ENCODE measurements at regions not wholly inside any gene's neighbourhood (a gene's known extent, or its start where the extent isn't known, plus 50 kb on each side); places are given as distances from the start of the nearest gene placed in this dataset.

DNA sequence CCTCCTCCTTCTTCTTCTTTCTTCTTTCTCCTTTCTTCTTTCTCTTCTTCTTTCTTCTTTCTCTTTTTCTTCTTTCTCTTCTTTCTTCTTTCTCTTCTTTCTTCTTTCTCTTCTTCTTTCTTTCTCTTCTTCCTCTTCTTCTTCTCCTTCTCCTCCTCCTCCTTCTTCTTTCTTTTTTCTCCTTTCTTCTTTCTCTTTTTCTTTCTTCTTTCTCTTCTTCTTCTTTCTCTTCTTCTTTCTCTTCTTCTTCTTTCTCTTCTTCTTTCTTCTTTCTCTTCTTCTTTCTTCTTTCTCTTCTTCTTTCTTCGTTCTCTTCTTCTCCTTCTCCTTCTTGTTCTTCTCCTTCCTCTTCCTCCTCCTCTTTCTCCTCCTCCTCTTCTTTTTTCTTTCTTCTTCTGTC is 1230.7 kb upstream of the USP15 start:
- H3K36me3 ChIP-seq (ENCODE audit: insufficient read depth, low read depth, low read length): no peaks in the 10 kb centered on the region; the same call in 1 of the 2 replicates
- H3K9ac ChIP-seq (ENCODE audit: low read depth, low read length): no peak overlapping the region
- no peak overlapping the region for H3K4me3 ChIP-seq (ENCODE audit: low read length)
- H3K27me3 ChIP-seq (ENCODE audit: insufficient read depth, low read length): no peaks in the 10 kb centered on the region
- H3K4me1 ChIP-seq (ENCODE audit: insufficient read depth, low read length): no peaks in the 10 kb centered on the region
- H3K9me3 ChIP-seq (ENCODE audit: insufficient read depth, low read depth, low read length): peaks cover 18% of the 10 kb centered on the region
- H3K27ac ChIP-seq (ENCODE audit: low read length): no peak overlapping the region

DNA sequence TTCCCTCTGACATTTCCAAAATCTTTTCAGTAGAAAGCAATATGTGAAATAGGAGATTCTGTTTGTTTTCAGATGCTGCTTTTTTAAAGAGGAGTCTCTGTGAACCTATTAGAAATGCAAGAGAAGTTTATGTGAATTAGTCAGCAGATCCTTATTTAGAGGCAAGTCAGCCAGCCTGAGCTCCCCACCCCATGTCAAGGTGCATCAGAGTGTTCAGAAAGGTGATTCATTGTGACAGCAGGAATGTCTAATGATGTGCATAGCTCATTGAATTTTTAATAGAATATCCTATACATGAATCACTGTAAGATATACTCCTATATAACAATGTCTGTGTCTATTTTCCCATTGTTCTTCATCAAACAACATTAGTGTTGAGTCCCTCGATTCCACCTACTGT is 1222.4 kb upstream of the USP15 start:
- Histone ChIP-seq H3K4me3 (ENCODE audit: low read length) (no peak overlapping the region), H3K27ac (ENCODE audit: low read length) (no peak overlapping the region), H3K9me3 (ENCODE audit: insufficient read depth, low read depth, low read length) (no peaks in the 10 kb centered on the region), H3K9ac (ENCODE audit: low read depth, low read length) (no peak overlapping the region), H3K36me3 (ENCODE audit: insufficient read depth, low read depth, low read length) (no peaks in the 10 kb centered on the region), H3K27me3 (ENCODE audit: insufficient read depth, low read length) (no peaks in the 10 kb centered on the region), H3K4me1 (ENCODE audit: insufficient read depth, low read length) (no peaks in the 10 kb centered on the region)

DNA sequence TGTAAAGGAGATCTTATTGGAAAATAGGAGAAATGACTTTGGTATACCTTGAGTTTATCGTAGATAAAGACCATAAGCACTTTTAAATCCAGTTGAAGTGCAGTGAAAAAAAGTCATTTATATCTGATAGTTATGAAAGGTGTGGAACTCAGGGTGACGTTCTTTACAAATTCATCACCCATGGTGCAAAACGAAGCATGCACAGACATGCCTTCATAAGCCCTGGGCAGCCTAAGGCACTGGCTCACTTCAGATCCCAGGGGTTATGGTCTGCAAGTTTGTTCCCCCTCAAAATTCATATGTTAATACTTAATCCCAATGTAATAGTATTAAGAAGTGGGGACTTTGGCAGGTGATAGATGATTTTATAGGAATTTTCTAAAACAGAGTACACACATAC is 1216.4 kb upstream of the USP15 start:
- Histone ChIP-seq H3K4me1 (ENCODE audit: insufficient read depth, low read length) (no peaks in the 10 kb centered on the region), H3K36me3 (ENCODE audit: insufficient read depth, low read depth, low read length) (no peaks in the 10 kb centered on the region), H3K4me3 (ENCODE audit: low read length) (no peak overlapping the region), H3K9ac (ENCODE audit: low read depth, low read length) (no peak overlapping the region), H3K9me3 (ENCODE audit: insufficient read depth, low read depth, low read length) (no peaks in the 10 kb centered on the region), H3K27ac (ENCODE audit: low read length) (no peak overlapping the region), H3K27me3 (ENCODE audit: insufficient read depth, low read length) (no peaks in the 10 kb centered on the region)

GRCh38 chr12:61044766-61045165 is 1215.4 kb upstream of the USP15 start:
- no peaks in the 10 kb centered on the region for H3K4me1 ChIP-seq (ENCODE audit: insufficient read depth, low read length)
- no peak overlapping the region for H3K9ac ChIP-seq (ENCODE audit: low read depth, low read length)
- no peaks in the 10 kb centered on the region for H3K27me3 ChIP-seq (ENCODE audit: insufficient read depth, low read length)
- H3K27ac ChIP-seq (ENCODE audit: low read length): no peak overlapping the region
- no peaks in the 10 kb centered on the region for H3K36me3 ChIP-seq (ENCODE audit: insufficient read depth, low read depth, low read length)
- H3K4me3 ChIP-seq (ENCODE audit: low read length): no peak overlapping the region
- H3K9me3 ChIP-seq (ENCODE audit: insufficient read depth, low read depth, low read length): no peaks in the 10 kb centered on the region

DNA sequence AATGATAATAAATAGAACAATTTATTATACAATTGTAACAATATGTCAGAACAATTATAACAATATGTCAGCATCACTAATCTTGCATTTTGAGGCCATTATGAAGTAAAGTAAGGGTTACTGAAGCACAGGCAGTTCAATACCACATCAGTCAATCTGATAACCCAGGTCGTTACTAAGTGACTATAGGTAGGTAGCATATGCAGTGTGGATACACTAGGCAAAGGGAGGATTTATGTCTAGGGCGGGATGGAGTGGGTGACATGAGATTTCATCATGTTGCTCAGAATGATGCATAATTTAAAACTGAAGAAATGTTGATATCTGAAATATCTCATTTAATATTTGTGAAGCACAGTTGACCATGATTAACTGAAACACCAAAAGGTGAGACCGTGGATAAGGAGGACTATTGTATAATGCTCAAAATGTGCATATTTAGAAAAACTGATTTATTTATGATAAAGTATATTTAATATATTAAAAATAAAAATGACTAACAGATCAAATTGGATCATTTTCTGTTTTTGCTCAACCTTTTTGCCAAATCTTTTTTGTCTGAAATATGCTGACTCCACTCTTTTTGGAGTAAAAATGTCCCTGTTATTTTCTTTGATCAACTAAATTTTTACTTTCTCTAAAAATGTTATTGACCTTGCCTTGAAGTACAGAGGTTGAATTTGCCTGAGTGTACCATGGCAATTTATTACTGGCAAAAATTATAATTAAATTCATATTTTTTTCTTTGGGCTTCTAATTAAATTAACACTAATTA is 1189.4 kb upstream of the USP15 start:
- H3K4me3 ChIP-seq (ENCODE audit: low read length): no peak overlapping the region
- no peak overlapping the region for H3K27ac ChIP-seq (ENCODE audit: low read length)
- H3K4me1 ChIP-seq (ENCODE audit: insufficient read depth, low read length): no peaks in the 10 kb centered on the region
- no peaks in the 10 kb centered on the region; the same call in 1 of the 2 replicates for H3K9me3 ChIP-seq (ENCODE audit: insufficient read depth, low read depth, low read length)
- no peak overlapping the region for H3K9ac ChIP-seq (ENCODE audit: low read depth, low read length)
- H3K27me3 ChIP-seq (ENCODE audit: insufficient read depth, low read length): no peaks in the 10 kb centered on the region
- H3K36me3 ChIP-seq (ENCODE audit: insufficient read depth, low read depth, low read length): no peaks in the 10 kb centered on the region

DNA sequence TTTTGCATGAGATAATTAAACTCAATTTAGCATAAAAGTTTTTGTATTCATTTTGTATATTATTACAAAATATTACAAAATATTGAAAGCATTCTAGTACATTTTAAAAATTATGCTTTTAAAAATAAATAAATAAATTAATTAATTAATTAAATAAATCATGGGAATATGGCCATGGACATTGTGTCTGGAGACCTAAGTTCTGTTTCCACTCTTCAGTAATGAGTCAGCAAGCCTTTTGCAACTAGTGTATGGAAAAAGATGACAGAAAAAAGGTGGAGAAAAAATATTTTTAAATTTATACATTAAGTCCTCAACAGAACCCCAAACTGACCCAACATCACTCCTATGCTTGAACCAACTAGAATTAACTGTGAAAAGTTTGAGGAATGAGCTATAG is 1187.5 kb upstream of the USP15 start:
- Histone ChIP-seq H3K9me3 (ENCODE audit: insufficient read depth, low read depth, low read length) (no peaks in the 10 kb centered on the region; the same call in 1 of the 2 replicates), H3K9ac (ENCODE audit: low read depth, low read length) (no peak overlapping the region), H3K36me3 (ENCODE audit: insufficient read depth, low read depth, low read length) (no peaks in the 10 kb centered on the region), H3K27me3 (ENCODE audit: insufficient read depth, low read length) (no peaks in the 10 kb centered on the region), H3K4me3 (ENCODE audit: low read length) (no peak overlapping the region), H3K27ac (ENCODE audit: low read length) (no peak overlapping the region), H3K4me1 (ENCODE audit: insufficient read depth, low read length) (no peaks in the 10 kb centered on the region)

- H3K4me1 ChIP-seq (ENCODE audit: insufficient read depth, low read length): no peaks in the 10 kb centered on the region
- H3K4me3 ChIP-seq (ENCODE audit: low read length): no peak overlapping the region
- H3K9me3 ChIP-seq (ENCODE audit: insufficient read depth, low read depth, low read length): no peaks in the 10 kb centered on the region
- H3K27ac ChIP-seq (ENCODE audit: low read length): no peak overlapping the region
- no peak overlapping the region for H3K9ac ChIP-seq (ENCODE audit: low read depth, low read length)
- H3K27me3 ChIP-seq (ENCODE audit: insufficient read depth, low read length): no peaks in the 10 kb centered on the region
- H3K36me3 ChIP-seq (ENCODE audit: insufficient read depth, low read depth, low read length): no peaks in the 10 kb centered on the region
These were observed 1165.1 kb upstream of the USP15 start for GRCh38 chr12:61095111-61095510.

DNA sequence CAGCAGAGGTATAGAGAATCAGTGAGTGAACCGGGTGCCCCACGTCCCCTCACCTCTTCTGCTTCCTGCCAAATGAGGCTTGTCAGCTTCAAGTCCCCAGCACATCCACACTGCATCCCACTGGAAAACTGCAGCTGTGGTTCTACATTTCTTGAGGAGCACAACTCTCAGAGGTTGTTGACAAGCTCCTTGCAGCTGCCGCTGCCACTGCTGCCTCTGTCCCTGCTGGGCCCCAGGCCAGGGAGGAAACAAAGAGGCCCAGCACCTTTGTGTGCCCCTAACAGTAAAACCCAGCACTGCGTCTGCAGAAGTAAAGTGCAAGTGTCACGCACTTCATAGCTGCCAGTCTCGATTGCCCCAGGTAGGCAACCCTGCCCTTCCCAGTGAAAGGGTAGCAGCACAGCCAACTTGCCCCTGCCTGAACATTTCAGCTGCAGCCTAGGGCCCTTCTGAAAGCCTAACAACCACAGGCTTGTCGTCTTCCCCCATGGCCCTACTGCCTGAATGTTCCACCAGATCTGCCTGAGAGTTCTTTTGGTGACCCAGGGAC is 1162.1 kb upstream of the USP15 start:
- Histone ChIP-seq H3K4me3 (ENCODE audit: low read length) (no peak overlapping the region), H3K36me3 (ENCODE audit: insufficient read depth, low read depth, low read length) (no peaks in the 10 kb centered on the region), H3K27me3 (ENCODE audit: insufficient read depth, low read length) (no peaks in the 10 kb centered on the region), H3K4me1 (ENCODE audit: insufficient read depth, low read length) (no peaks in the 10 kb centered on the region), H3K9me3 (ENCODE audit: insufficient read depth, low read depth, low read length) (no peaks in the 10 kb centered on the region), H3K9ac (ENCODE audit: low read depth, low read length) (no peak overlapping the region), H3K27ac (ENCODE audit: low read length) (no peak overlapping the region)

- Histone ChIP-seq H3K4me1 (ENCODE audit: insufficient read depth, low read length) (no peaks in the 10 kb centered on the region), H3K27ac (ENCODE audit: low read length) (no peak overlapping the region), H3K36me3 (ENCODE audit: insufficient read depth, low read depth, low read length) (no peaks in the 10 kb centered on the region), H3K4me3 (ENCODE audit: low read length) (no peak overlapping the region), H3K27me3 (ENCODE audit: insufficient read depth, low read length) (no peaks in the 10 kb centered on the region), H3K9ac (ENCODE audit: low read depth, low read length) (no peak overlapping the region), H3K9me3 (ENCODE audit: insufficient read depth, low read depth, low read length) (no peaks in the 10 kb centered on the region)
These were observed 1153.1 kb upstream of the USP15 start for GRCh38 chr12:61107118-61107517.

- H3K9me3 ChIP-seq (ENCODE audit: insufficient read depth, low read depth, low read length): no peaks in the 10 kb centered on the region
These were observed 1149.0 kb upstream of the USP15 start for GRCh38 chr12:61111218-61111617.

GRCh38 chr12:61137677-61138414 is 1122.4 kb upstream of the USP15 start:
- H3K27me3 ChIP-seq (ENCODE audit: insufficient read depth, low read length): no peaks in the 10 kb centered on the region
- H3K27ac ChIP-seq (ENCODE audit: low read length): no peak overlapping the region
- H3K4me1 ChIP-seq (ENCODE audit: insufficient read depth, low read length): no peaks in the 10 kb centered on the region
- no peaks in the 10 kb centered on the region for H3K36me3 ChIP-seq (ENCODE audit: insufficient read depth, low read depth, low read length)
- H3K9me3 ChIP-seq (ENCODE audit: insufficient read depth, low read depth, low read length): no peaks in the 10 kb centered on the region
- no peak overlapping the region for H3K4me3 ChIP-seq (ENCODE audit: low read length)
- H3K9ac ChIP-seq (ENCODE audit: low read depth, low read length): no peak overlapping the region

More at GRCh38 chr12:61111218-61111617, 1149.0 kb upstream of the USP15 start:
- H3K27ac ChIP-seq (ENCODE audit: low read length): no peak overlapping the region
- H3K4me3 ChIP-seq (ENCODE audit: low read length): no peak overlapping the region
- H3K9ac ChIP-seq (ENCODE audit: low read depth, low read length): no peak overlapping the region
- no peaks in the 10 kb centered on the region for H3K4me1 ChIP-seq (ENCODE audit: insufficient read depth, low read length)
- H3K27me3 ChIP-seq (ENCODE audit: insufficient read depth, low read length): no peaks in the 10 kb centered on the region
- no peaks in the 10 kb centered on the region for H3K36me3 ChIP-seq (ENCODE audit: insufficient read depth, low read depth, low read length)

DNA sequence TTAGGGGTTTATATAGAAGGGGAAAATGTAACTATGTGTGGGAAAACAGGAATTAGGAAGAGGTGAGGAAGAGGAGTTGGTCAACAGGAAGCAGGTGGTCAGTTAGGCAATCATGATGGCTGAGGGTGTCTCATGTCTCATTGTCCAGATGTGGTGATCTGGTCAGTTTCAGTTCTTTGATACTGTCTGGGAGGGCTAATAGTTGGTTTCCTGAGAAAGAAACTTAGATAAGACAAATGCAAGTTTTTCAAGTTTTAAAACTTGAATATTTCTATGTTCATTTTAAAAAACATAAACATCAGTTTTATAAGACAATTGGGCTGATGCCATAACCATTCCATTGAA is 1121.8 kb upstream of the USP15 start:
- Histone ChIP-seq H3K36me3 (ENCODE audit: insufficient read depth, low read depth, low read length) (no peaks in the 10 kb centered on the region), H3K4me1 (ENCODE audit: insufficient read depth, low read length) (no peaks in the 10 kb centered on the region), H3K27me3 (ENCODE audit: insufficient read depth, low read length) (no peaks in the 10 kb centered on the region), H3K4me3 (ENCODE audit: low read length) (no peak overlapping the region), H3K9ac (ENCODE audit: low read depth, low read length) (no peak overlapping the region), H3K27ac (ENCODE audit: low read length) (no peak overlapping the region), H3K9me3 (ENCODE audit: insufficient read depth, low read depth, low read length) (no peaks in the 10 kb centered on the region)

All from iPS-20b (cell line).